COLO829 (cell line): ENCODE measurements at regions not wholly inside any gene's neighbourhood (a gene's known extent, or its start where the extent isn't known, plus 50 kb on each side); places are given as distances from the start of the nearest gene placed in this dataset.
A peak's percentile ranks its signal among the peaks of the same experiment; 100 is the strongest.
"Not testable (repeated sequence)": the region's sequence is repeated elsewhere in the genome, so short reads cannot be mapped to it uniquely, and the experiment has no call there.

Source experiments
- DNase-seq: peaks from one replicate; pipeline ENCODE4 v3.0.0; 2012; ENCODE audit warnings: low spot score

DNA sequence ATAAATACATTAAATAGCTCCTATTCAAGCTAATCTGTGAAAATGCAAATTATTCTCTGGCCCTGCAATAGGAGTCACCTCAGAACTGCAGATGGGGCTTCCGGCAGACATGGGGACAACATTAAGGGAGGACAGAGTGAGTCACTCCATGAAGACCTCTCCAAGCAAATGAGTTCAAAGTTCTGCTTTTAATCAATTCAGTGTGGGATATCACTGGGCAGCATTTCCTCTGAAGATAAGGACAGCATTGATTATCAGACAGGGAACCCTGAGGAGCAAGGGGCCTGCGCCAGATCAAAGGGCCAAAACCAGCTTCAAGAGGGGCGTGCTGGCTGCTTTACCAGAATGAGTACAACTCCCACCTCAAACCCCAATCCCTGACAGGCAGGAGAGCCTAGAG, 356.9 kb upstream of the KLHL29 start:
- DNase-seq = no peak

DNA sequence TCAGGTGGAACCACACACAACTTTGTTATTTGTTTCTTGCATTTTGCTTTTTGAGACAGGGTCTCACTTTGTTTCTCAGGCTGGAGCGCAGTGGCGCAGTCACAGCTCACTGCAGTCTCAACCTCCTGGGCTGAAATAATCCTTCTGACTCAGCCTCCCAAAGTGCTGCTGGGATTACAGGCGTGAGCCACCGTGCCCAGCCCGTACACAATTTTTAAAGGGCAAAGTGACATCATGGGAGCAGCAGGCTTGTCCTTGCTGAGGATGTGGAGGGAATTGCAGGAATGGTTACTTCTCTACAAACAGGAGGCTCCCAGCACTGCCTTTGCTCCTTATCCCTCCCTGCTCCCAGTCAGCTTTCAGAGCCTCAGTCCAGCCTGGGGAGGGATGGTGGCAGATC, 355.9 kb upstream of the KLHL29 start:
- DNase-seq = no peak

DNA sequence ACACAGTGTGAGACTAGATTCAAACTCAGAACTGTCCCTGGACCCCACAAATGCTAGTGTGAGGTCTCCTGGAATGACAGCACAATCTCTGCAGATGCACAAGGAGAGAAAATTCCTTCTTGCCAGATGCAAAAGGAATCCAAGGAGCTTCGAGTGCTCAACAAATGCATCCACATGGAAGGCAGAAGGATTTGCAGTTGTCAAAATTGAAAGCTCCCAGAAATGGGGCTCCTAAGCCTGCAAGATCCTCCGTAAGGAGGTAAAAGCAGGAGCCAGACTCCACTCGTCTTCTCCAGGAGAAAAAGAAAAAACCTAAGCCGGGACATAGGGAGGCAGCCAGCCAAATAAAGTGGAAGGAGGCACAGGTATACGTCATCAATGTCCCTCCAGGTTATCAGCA, 355.0 kb upstream of the KLHL29 start:
- no peak for DNase-seq

DNA sequence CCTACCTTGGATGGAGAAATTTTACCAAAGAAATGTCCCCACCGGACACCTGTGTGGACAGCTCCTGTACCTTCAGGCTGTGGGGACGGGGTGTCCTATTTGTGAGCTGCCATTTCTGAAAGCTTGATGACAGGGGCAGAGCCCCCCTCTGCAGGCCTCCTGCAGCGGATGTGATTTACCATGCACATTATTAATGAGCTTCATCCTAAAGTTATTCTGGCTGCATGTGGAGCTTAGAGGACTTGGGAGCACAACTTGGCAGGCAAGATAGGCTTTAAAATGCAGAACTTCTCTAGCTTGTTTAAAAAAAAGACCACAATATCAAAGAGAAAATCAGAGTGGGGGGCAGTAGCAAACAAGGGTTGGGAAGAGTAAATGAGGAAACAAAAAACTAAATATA, 350.0 kb upstream of the KLHL29 start:
- DNase-seq = no peak

DNA sequence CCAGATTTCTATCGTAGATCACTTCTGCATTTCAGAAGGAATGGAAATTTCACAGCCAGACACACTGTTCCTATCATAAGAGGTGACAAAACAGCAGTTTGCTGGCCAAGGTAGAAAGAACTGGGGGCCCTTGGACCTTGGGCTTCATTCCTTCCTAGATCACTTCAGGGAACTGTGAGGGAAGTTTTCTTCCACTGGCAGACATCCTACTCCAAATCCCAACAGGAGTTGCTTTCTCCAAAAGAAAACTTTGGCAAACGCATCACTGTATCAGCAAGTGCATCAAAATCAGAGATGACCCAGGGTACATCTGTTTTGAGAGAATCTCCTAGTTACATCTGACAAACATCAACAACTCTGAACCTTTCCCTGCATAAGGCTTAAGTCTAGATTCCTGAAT, 348.4 kb upstream of the KLHL29 start:
- no peak for DNase-seq

DNA sequence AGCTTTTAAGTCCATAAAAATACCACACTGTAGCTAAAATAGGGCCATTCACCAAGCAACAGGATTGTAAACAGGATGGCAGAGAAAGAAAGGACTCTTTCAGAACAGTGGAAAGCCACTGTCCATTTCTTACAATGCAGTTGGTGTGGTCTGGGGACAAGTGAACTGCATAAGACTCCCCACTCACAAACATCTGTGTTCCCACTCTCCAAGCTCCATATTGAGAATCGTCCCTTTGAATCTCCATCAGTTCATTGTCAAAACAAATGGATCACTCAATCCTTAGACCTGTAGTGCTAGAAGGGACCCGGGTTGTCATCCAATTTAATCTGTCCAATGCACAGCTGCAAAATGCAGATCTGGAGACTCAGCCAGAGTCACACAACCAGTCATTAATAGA, 347.4 kb upstream of the KLHL29 start:
- peak; percentile 49 for DNase-seq

DNA sequence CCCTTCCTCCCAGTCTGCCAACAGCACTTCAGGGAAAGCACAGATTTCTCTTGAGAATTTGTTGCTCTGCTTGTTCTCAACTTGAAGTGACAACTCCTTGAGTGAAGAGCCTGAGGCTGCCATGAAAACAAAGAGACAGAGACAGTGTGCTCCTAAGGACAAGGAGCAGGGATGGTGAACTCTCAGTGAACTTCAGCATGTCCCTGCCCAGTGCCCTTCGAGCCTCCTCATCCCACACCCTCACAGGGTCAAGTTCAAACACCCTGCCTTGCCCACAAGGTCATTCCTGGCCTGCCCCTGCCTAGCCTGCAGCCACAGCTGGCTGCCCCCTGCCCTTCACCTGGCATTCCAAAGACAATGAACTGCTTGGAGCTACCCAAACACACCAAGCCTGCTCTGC, 343.5 kb upstream of the KLHL29 start:
- DNase-seq = no peak

DNA sequence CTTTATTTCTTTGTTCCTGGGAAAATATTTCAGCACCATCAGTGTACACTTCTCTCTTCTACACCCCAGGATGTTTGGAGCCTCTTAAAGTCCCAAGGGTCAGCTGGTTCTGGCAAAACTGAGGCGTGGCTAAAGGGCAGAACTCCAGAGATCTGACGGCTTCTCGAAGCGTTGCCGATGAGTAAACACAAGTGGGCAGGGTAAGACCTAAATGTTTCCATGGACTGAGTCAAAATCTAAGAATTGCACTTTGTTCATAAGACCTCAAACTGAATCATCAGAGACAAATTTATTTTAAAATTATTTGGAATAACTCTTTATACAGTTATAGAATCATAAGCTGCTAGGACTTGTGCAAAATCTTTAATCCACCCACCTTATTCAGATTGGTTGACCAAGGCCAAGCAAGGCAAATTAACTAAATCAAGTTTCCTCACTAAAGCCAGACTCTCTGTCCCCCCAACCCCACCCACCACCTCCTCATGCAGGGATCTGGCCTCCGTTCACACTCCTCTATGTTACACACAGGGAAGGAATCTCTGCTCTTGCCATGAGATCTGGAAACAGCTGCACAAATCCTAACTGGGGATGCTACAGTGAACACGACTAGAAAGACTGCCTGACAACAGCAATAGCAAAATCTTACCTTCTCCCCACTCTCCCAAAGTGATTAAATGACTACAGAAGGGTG, 342.6 kb upstream of the KLHL29 start:
- no peak for DNase-seq

DNA sequence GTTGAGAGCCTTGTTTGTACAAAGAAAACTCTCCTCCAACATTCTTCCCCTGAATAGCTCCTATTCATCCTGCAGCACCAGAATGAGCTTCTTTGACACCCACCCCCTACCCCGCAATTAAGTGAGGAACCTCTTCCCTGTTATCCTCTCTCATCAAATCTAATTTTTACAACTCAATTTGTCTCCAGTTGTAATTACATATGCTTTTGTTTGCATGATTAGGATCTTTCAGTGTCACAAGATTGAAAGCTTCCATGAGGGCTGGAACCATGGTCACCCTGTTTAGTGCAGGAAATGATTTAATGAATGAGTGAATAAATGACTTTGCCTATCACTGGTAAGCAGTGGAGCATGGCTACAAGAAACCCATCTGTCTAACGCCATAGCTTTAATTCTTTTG, 334.6 kb upstream of the KLHL29 start:
- DNase-seq = peak; percentile 13

DNA sequence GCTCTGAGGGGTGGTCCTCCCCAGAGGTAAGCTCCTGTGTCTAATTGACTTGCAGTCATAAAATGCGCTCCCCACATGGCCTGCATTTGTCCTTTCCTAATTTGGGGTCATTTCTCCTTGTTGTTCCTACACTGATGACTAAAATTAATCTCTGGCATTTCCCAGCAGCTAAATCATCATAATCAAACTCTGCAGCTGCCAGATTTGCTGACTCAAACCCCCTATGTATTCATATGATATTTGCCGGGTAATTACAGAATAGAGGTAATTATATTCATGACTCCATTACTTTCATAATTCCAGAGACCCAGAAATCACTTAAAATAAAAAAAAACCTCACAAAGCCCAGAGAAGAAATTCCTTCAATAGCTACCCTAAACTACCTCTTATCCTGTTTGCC, 331.4 kb upstream of the KLHL29 start:
- DNase-seq = no peak

DNA sequence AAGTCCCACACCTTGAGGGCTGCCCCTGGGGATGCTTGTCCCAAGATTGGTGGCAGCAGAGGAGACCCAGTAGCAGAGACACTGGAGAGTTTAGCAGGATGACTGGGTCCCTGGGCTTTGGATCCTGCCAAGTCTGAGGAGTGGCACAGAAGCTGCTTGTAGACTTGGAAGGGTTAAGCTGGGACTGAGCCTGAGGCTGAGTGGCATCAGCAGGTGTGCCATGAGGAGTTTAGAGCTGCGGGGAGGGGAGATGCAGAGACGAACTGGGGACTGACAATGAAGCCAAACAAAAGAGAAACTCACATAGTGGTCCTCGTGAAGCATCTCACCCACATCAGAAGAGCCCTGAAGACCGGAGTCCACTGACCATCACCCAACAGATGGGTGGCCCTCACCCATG, 329.7 kb upstream of the KLHL29 start:
- no peak for DNase-seq

DNA sequence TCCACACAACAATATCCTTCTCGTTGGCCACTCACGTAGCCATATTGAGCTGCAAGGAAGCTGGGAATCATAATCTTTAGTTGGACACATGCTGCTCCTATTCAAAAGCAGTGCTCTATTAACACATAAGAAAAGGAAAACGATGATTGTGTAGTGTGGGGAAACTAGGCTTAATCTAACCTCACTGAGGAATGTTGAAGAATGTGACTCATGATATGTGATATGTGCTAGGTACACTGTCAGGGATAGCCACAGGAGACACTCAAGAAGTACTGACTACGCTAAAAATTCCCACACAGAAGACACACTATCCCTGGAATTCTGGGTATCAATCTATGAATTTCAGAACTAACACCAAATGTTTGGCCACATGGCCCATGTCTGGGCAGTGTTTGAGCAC, 328.1 kb upstream of the KLHL29 start:
- not testable (repeated sequence) for DNase-seq

DNA sequence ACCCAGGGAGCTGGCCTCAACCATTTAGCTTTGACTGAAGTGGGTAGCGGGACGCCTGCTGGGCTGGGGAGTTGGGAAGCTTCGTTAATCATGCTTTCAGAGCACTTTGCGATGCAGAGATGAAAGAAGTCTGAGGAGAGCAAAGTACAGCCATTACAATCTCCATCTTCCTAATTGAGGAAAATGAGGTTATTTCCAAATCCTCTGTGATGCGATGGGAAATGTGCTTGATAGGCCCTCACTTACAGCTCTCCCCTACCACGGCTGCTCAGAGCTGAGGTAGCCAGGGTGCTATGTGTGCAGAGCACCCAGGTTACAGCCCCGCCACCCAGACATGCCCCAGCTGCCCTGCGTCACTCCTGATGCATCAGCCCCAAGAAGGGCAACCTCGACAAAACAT, 326.5 kb upstream of the KLHL29 start:
- no peak for DNase-seq

DNA sequence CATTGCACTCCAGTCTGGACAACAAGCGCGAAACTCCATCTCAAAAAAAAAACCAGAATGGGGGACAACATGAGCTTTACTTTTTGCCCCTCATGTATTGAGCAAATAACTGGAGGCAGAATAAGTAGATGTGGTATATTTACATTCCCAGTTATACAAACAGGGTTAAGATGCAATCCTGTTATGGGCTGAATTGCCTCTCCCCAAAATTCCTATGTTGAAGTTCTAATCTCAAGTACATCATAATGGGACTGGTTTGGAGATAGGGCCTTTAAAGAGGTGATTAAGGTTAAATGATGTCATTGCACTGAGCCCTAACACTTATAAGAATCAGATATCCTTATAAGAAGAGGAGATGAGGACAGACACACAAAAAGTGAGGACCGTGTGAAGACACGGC, 319.8 kb upstream of the KLHL29 start:
- DNase-seq = no peak

DNA sequence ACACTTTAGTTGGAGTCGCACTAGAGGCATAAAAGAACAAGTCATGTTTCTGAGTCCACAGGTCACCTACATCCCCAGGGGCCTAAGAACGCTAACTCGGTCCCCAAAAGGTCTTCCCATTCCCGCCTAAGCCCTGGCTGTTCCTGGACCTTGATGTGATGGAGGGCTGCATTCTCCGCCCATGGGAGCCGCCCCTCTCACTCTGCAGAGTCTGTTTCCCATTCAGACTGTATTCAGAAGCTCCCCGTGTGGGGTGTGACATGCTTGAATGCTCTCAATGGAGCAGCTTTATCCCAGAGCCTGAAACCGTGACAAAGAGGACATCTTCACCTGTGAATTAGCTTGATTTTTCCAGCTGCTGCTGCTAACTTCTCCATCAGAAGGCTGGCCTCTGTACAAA, 319.0 kb upstream of the KLHL29 start:
- DNase-seq = no peak

DNA sequence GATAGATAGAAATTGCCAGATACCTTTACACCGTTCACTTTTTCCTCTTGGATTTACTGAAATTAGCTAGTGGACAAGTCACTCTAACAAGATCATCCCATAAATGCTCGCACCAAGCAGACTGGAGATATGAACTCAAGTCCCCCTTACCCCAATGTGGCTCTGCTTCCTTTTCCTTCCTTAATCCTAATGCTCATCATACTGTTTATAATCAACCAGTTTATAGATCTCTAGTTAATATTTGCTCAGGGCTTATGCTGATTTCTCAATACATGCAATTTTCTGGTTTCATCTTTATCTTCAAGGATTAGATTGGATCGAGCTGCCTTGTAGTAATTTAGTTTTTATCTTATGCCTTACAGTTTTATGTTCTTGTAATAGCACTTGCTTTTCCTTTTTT, 318.3 kb upstream of the KLHL29 start:
- no peak for DNase-seq

DNA sequence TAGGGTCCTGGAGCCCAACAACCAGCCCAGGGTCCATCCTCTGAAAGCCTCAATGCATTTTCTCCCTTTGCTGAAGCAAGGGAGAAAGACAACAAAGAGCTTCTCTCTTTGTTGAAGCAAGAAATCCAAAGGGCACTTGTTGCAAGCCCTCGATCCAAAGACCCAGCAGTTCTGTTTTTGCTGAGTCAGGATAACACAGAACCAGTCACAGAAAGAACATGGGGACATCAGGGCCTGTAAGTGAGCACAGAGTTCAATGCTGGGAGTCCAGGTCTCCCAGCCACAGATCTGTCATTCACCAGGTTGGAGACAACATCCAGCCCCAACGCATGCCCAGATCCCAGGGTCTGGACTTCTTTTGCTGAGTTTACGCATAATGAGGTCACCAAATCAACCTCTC, 315.8 kb upstream of the KLHL29 start:
- DNase-seq = no peak

DNA sequence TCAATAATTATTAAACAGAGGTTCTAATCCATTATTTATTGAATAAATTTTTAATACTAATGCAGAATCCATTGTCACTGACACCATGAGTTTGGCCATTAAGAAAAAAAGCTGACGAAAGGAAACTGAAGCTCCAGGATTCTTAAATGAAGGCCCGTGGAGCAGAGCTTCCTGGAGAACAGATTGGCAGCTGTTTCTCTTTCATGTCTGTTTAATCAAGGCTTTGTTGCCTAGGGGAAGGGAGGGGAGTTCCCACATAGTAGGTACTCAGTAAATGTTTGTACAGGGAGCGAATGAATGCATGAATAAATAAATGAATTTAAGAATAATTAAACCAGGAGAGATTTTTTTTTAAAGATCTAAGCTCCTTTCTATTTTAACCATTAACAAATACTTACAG, 315.1 kb upstream of the KLHL29 start:
- no peak for DNase-seq

DNA sequence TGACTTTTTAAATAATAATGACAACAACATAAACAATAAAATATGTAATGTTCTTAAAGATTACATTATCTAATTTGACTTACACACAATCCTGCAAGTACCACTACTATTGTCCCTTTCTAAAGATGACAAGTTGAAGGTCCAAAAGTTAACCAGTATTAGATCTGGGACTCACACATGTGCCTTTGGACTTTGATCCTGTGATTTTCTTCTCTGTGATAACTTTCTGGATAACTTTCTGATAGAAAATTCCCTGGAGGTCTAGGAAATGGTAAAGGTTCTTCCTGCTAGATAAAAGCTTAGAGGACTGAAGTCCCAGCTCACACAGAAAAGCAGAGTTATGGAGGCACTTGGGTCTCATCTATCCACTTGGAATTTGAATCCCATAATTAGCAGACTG, 311.9 kb upstream of the KLHL29 start:
- no peak for DNase-seq

DNA sequence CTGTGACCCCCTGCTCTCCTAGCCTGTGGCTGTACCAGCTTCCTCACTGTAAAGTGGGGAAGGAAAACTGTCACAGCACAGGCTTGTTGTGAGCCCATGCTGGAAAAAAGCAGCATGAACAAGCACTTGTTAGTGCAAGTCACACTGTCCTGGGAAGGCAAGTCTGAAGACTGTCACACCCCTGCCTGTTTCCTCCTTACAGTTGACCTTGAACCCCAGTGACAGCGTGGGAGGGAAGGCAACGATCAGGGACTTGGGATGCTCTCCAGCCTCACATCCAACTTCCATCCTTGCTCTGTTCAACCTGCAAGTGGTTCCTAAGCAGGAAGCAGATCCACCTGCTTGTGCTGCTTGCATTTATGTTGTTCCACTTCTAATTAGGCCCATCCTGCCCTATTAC, 311.3 kb upstream of the KLHL29 start:
- no peak for DNase-seq

DNA sequence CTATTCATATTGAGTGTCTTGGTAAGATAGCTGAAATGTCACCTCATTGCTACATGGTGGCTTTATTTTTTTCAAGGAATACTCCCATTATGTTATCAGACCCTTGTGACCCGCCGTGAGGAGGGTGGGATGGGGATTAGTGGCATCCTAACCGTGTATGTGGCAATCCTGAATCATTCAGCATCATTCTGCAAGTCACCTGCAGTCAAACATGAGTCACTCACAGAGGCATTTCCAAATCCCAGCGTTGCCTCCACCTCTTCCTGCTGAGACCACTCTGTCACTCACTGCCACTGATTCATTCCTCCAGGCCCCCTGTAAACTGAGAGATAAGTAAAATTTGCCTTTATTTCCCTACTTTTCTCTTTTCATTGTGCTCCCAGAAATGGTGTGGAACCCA, 307.4 kb upstream of the KLHL29 start:
- DNase-seq = no peak

DNA sequence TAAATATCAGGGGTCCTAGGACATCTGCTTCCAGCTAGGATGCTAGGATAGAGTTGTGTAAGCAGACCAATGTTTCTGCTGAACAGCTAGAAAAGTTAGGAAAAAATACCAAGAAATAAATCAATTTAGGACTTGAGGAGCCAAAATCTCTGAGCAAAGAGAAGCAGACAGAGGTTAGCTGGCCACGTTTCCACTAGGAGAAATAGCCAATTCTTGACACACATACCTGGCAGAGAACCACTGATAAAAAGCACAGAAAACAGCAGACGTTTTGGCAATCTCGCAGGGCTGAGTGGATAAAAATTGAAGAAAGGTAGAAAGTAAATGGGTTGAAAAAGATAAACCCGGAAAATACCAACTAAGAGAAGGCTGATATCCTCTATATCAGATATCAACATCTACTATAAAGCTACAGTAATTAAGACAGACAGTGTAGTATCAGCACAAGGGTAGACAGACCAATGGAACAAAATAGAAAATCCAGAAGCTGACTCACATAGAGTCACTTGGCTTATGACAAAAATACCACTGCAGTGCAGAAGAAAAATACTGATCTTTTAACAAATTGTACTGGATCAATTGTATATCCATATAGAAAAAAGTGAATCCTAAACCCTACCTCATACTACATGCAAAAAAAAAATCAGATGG, 306.1 kb upstream of the KLHL29 start:
- DNase-seq = no peak

DNA sequence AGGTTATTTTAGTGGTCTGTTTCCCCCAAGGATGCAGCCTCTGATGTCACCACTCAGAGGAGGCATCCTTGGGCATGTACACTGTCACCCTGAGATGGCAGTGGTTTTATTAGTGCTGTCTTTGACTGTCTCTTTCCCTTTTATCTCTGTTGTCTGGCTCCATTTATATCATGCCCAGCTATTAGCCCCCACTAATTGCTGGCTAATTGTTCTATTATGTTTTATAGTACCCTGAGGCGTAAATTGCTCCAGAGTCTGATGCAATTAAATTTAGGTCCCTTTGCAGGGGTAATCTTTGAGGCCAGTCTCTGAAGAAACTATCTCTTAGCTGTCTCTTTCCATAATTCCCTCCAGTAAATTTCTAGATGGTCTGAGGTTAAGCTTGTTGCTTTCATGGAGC, 301.0 kb upstream of the KLHL29 start:
- no peak for DNase-seq

DNA sequence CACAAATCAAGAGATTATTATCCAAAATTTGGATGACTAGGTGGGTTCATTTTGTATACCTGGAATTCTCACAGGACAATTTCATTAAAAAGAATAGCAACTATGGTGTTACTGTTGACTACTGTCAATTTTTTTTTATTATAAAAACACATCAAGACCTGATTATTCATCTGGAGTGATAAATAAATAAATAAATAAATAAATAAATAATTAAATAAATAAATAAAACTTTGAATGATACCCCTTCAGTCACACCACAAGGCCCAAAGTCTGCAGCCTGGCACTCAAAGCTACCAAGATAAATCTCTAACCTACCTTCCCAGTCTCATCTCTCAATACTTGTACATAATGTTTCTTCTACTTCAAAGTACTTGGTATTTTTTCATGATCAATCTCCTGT, 294.0 kb upstream of the KLHL29 start:
- DNase-seq = no peak
